ENCODE measurements at regions not wholly inside any gene's neighbourhood (a gene's known extent, or its start where the extent isn't known, plus 50 kb on each side); places are given as distances from the start of the nearest gene placed in this dataset.

GRCh38 chr5:34598177-34598794, 57.8 kb upstream of the RAI14 start:
- no peaks in the 10 kb centered on the region for H3K27me3 ChIP-seq
- H3K9me3 ChIP-seq (replicated peaks in 1 of 3), result no peaks in the 10 kb centered on the region
- WGBS, 4 donors, result 28 to 46% (median 37%) methylated on average over 5 of the region's 5 CpGs
- intact Hi-C loops (cut with DNase I), result no loop called here
- TF ChIP-seq CTCF (IDR thresholded peaks at IDR 0.05) (no peak), POLR2A (IDR thresholded peaks at IDR 0.05) (no peak)
- H3K4me1 ChIP-seq (replicated peaks in 1 of 2), result peaks cover 10 to 12% of the 10 kb centered on the region in 2 donors
- H3K27ac ChIP-seq, result peak overlapping the region in 4 of 5 donors; percentile 20 to 67 (median 49)
- peak; percentile 39 to 87 (median 74) for DNase-seq
- H3K4me3 ChIP-seq, result no peak overlapping the region
- no peaks in the 10 kb centered on the region for H3K36me3 ChIP-seq (replicated peaks in 1 of 2)

GRCh38 chr5:34599471-34600117, 56.5 kb upstream of the RAI14 start:
- H3K36me3 ChIP-seq (replicated peaks in 1 of 2), result no peaks in the 10 kb centered on the region
- DNase-seq, result no peak
- no peaks in the 10 kb centered on the region for H3K27me3 ChIP-seq
- TF ChIP-seq POLR2A (IDR thresholded peaks at IDR 0.05) (no peak), CTCF (IDR thresholded peaks at IDR 0.05) (no peak)
- peaks cover 10 to 12% of the 10 kb centered on the region in 2 donors for H3K4me1 ChIP-seq (replicated peaks in 1 of 2)
- H3K27ac ChIP-seq, result no peak overlapping the region
- H3K4me3 ChIP-seq, result no peak overlapping the region
- intact Hi-C loops (cut with DNase I), result no loop called here
- no peaks in the 10 kb centered on the region for H3K9me3 ChIP-seq (replicated peaks in 1 of 3)
- WGBS, 4 donors, result 82 to 88% (median 82%) methylated on average over 4 of the region's 4 CpGs

- intact Hi-C loops (cut with DNase I), result no loop called here
- no peaks in the 10 kb centered on the region for H3K36me3 ChIP-seq (replicated peaks in 1 of 2)
- TF ChIP-seq POLR2A (IDR thresholded peaks at IDR 0.05), result no peak
- no peak for TF ChIP-seq CTCF (IDR thresholded peaks at IDR 0.05)
- no peak for DNase-seq
- no peaks in the 10 kb centered on the region for H3K27me3 ChIP-seq
- H3K4me1 ChIP-seq (replicated peaks in 1 of 2), result peaks cover 10 to 12% of the 10 kb centered on the region in 2 donors
- no peak overlapping the region for H3K4me3 ChIP-seq
- no peak overlapping the region for H3K27ac ChIP-seq
- WGBS, 4 donors, result 93 to 95% (median 94%) methylated on average over 4 of the region's 4 CpGs
- H3K9me3 ChIP-seq (replicated peaks in 1 of 3), result no peaks in the 10 kb centered on the region
Observed at GRCh38 chr5:34600118-34600493, 56.0 kb upstream of the RAI14 start.

DNA sequence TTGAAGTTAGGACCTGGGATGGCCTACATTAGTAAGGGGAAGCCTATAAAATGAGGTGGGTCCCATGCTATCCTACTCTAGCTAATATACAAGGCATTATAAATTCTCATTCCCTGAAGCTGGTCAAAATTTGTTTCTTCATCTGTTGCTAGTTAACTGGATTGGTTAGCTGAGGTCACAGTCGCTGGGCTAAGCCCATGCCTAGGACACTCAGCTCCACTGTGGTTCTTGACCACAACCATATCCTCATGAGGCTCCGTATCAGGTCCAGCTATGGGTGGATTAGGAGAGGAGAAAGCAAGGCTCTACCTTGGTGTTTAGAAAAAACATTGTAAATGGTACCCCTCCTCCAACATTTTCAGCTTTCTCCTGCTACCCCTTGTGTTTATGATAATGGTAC, 52.8 kb upstream of the RAI14 start:
- Histone ChIP-seq H3K4me3 (no peak overlapping the region), H3K9me3 (replicated peaks in 1 of 3) (no peaks in the 10 kb centered on the region), H3K4me1 (replicated peaks in 1 of 2) (peaks cover 5 to 13% of the 10 kb centered on the region in 2 donors), H3K27ac (no peak overlapping the region), H3K27me3 (no peaks in the 10 kb centered on the region), H3K36me3 (replicated peaks in 1 of 2) (no peaks in the 10 kb centered on the region)
- WGBS, 4 donors, result 92 to 97% (median 97%) methylated on average over 2 of the region's 2 CpGs
- intact Hi-C loops (cut with DNase I), result no loop called here
- no peak for DNase-seq
- TF ChIP-seq POLR2A (IDR thresholded peaks at IDR 0.05), result no peak
- TF ChIP-seq CTCF (IDR thresholded peaks at IDR 0.05), result no peak

All from adrenal gland (tissue), 9 donors.